SK-N-SH treated with all-trans-retinoic acid at 6 μM for 48 hours (cell line): ENCODE measurements at regions not wholly inside any gene's neighbourhood (a gene's known extent, or its start where the extent isn't known, plus 50 kb on each side); places are given as distances from the start of the nearest gene placed in this dataset.
"Not testable (repeated sequence)": the region's sequence is repeated elsewhere in the genome, so short reads cannot be mapped to it uniquely, and the experiment has no call there.

ENCODE experiments used
- ARNTL ChIP-seq: fragments of 450-650 bp; formaldehyde crosslinking; IDR thresholded peaks from 2 replicates; pipeline ENCODE4 v1.5.0; 2020; ENCODE audit warnings: low read depth, mild to moderate bottlenecking, moderate library complexity, borderline replicate concordance
- CREB5 ChIP-seq: fragments of 250-450 bp; sonication (Bioruptor Pico); IDR thresholded peaks from 2 replicates; pipeline ENCODE4 v1.5.1; 2020; ENCODE audit warnings: low read depth, mild to moderate bottlenecking, moderate library complexity
- OSR1 ChIP-seq: fragments of 250-450 bp; sonication (Bioruptor Pico); IDR thresholded peaks from 2 replicates; pipeline ENCODE4 v1.8.0; 2022; ENCODE audit warnings: moderate library complexity, mild to moderate bottlenecking, inconsistent platforms
- PATZ1 ChIP-seq: fragments of 250-450 bp; sonication (Bioruptor Pico); IDR thresholded peaks from 2 replicates; pipeline ENCODE4 v1.8.0; 2020; ENCODE audit warnings: mild to moderate bottlenecking, moderate library complexity, borderline replicate concordance
- PPARA ChIP-seq: fragments of 250-450 bp; sonication (Bioruptor Pico); IDR thresholded peaks from 2 replicates; pipeline ENCODE4 v1.5.0; 2020; ENCODE audit warnings: mild to moderate bottlenecking, borderline replicate concordance
- RARB ChIP-seq: fragments of 250-450 bp; sonication (Bioruptor Pico); IDR thresholded peaks from 2 replicates; pipeline ENCODE4 v1.8.0; 2021; ENCODE audit warnings: mild to moderate bottlenecking, moderate library complexity
- SNAI2 ChIP-seq: fragments of 250-450 bp; sonication (Bioruptor Pico); IDR thresholded peaks from 2 replicates; pipeline ENCODE4 v1.5.0; 2020; ENCODE audit warnings: mild to moderate bottlenecking, moderate library complexity
- TSHZ2 ChIP-seq: fragments of 250-450 bp; sonication (Bioruptor Pico); IDR thresholded peaks from 2 replicates; pipeline ENCODE4 v1.5.0; 2020; ENCODE audit warnings: mild to moderate bottlenecking, moderate library complexity
- ZC3H10 ChIP-seq: fragments of 250-450 bp; sonication (Bioruptor Pico); IDR thresholded peaks from 2 replicates; pipeline ENCODE4 v1.5.1; 2021; ENCODE audit warnings: mild to moderate bottlenecking, moderate library complexity
- ZFP3 ChIP-seq: fragments of 250-450 bp; sonication (Bioruptor Pico); IDR thresholded peaks from 2 replicates; pipeline ENCODE4 v1.5.0; 2020; ENCODE audit warnings: mild to moderate bottlenecking, moderate library complexity
- ZFP30 ChIP-seq: fragments of 450-650 bp; formaldehyde crosslinking; IDR thresholded peaks from 2 replicates; pipeline ENCODE4 v1.5.0; 2022; ENCODE audit warnings: mild to moderate bottlenecking, moderate library complexity
- ZNF70 ChIP-seq: fragments of 450-650 bp; formaldehyde crosslinking; IDR thresholded peaks from 2 replicates; pipeline ENCODE4 v1.5.0; 2020; ENCODE audit warnings: mild to moderate bottlenecking, moderate library complexity
- ZNF8 ChIP-seq: fragments of 450-650 bp; formaldehyde crosslinking; IDR thresholded peaks from 2 replicates; pipeline ENCODE4 v1.5.0; 2020; ENCODE audit warnings: mild to moderate bottlenecking, moderate library complexity

GRCh38 chr11:67878666-67879065 lies 125.2 kb downstream of the UNC93B1 start:
- TF ChIP-seq ARNTL (CRISPR knock-in tag); ZC3H10 (CRISPR knock-in tag); CREB5 (CRISPR knock-in tag); ZFP3 (CRISPR knock-in tag); ZNF70 (CRISPR knock-in tag); SNAI2 (CRISPR knock-in tag); TSHZ2; ZFP30; PATZ1 (CRISPR knock-in tag); OSR1; ZNF8 (CRISPR knock-in tag); PPARA; RARB: not testable (repeated sequence)
